ENCODE measurements at regions not wholly inside any gene's neighbourhood (a gene's known extent, or its start where the extent isn't known, plus 50 kb on each side); places are given as distances from the start of the nearest gene placed in this dataset.

DNA sequence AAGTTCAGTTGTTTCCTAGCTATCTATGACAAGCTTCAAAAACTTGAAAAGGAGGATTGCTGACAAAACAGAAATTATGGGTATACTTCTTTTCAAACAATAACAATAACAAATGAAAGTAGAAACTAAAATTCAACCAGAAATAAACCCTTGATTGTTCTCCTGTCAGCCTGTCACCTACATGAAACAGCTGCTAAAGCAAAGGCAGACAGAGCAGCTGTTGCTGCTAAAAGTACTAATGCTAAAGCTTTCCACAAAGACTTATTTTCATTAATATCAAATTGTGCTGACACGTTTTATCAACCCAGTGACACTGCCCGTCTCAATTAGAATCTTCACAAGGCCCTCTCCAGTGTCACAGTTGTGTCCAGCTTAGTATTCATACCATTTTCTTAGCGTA is 533.2 kb upstream of the GBE1 start:
- TF ChIP-seq, protein P1, sequence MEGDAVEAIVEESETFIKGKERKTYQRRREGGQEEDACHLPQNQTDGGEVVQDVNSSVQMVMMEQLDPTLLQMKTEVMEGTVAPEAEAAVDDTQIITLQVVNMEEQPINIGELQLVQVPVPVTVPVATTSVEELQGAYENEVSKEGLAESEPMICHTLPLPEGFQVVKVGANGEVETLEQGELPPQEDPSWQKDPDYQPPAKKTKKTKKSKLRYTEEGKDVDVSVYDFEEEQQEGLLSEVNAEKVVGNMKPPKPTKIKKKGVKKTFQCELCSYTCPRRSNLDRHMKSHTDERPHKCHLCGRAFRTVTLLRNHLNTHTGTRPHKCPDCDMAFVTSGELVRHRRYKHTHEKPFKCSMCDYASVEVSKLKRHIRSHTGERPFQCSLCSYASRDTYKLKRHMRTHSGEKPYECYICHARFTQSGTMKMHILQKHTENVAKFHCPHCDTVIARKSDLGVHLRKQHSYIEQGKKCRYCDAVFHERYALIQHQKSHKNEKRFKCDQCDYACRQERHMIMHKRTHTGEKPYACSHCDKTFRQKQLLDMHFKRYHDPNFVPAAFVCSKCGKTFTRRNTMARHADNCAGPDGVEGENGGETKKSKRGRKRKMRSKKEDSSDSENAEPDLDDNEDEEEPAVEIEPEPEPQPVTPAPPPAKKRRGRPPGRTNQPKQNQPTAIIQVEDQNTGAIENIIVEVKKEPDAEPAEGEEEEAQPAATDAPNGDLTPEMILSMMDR (IDR thresholded peaks at IDR 0.05; ENCODE audit: insufficient read depth, low read length), result no peak
- no peak for TF ChIP-seq POLR2AphosphoS5 (IDR thresholded peaks at IDR 0.05; ENCODE audit: low read depth)

Measured in HL-60 (cell line).